ENCODE measurements at regions not wholly inside any gene's neighbourhood (a gene's known extent, or its start where the extent isn't known, plus 50 kb on each side); places are given as distances from the start of the nearest gene placed in this dataset.

DNA sequence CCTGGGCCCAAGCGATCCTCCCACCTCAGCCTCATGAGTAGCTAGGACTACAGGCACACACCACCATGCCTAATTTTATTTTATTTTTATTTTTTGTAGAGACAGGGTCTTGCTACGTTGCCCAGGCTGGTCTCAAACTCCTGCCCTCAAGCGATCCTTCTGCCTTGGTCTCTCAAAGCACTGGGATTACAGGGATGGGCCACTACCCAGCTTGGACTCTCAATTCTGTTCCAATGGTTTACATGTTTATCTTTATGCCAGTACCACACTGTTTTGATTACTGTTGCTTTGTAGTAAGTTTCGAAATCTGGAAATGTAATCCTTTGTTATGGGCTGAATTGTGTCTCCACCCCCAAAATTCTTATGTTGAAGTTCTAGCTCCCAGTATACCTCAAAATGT lies 88.4 kb upstream of the TARDBP start:
- no peak for DNase-seq (ENCODE audit: extremely low spot score)
- ChIA-PET POLR2A (no interaction called here), CTCF (interaction anchor here (1.0 kb wide), 1 partner anchor 18 kb away, joined by 4 read pairs; no protein-coding TSS in a partner anchor)
- TF ChIP-seq, protein P1, sequence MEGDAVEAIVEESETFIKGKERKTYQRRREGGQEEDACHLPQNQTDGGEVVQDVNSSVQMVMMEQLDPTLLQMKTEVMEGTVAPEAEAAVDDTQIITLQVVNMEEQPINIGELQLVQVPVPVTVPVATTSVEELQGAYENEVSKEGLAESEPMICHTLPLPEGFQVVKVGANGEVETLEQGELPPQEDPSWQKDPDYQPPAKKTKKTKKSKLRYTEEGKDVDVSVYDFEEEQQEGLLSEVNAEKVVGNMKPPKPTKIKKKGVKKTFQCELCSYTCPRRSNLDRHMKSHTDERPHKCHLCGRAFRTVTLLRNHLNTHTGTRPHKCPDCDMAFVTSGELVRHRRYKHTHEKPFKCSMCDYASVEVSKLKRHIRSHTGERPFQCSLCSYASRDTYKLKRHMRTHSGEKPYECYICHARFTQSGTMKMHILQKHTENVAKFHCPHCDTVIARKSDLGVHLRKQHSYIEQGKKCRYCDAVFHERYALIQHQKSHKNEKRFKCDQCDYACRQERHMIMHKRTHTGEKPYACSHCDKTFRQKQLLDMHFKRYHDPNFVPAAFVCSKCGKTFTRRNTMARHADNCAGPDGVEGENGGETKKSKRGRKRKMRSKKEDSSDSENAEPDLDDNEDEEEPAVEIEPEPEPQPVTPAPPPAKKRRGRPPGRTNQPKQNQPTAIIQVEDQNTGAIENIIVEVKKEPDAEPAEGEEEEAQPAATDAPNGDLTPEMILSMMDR (IDR thresholded peaks at IDR 0.05; ENCODE audit: control extremely low read depth, extremely low read depth, low read depth, missing control alignments): no peak

DNA sequence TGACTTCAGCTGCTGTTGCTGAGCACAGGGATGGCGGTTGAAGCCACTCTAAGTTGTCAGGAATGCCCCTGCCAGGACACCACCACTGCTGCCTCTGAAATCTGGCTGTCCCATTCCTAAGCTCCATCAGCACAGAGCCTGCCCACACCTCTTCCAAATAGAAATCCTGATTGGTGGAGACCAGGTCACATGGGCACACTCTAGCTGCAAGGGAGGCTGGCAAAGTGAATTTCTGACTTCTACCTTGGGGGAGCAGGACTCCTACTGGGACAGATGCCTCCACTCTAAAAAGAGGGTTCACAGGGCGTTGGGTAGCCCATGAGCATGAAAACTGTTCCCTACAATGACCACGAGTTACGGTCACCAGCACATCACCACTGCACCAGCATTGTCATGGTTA lies 83.8 kb upstream of the TARDBP start:
- ChIA-PET POLR2A (no interaction called here), CTCF (interaction anchor here (1.4 to 2.1 kb wide), 2 partner anchors 18 to 59 kb away, joined by 4 to 5 read pairs; no protein-coding TSS in a partner anchor)
- TF ChIP-seq, protein P1 (IDR thresholded peaks at IDR 0.05; ENCODE audit: control extremely low read depth, extremely low read depth, low read depth, missing control alignments): no peak

GRCh38 chr1:10932088-10932487 lies 80.4 kb upstream of the TARDBP start:
- TF ChIP-seq, protein P1 (IDR thresholded peaks at IDR 0.05; ENCODE audit: control extremely low read depth, extremely low read depth, low read depth, missing control alignments): no peak
- POLR2A ChIA-PET: no interaction called here
- no peak for DNase-seq (ENCODE audit: extremely low spot score)
- CTCF ChIA-PET: interaction anchor here (1.4 kb wide), 1 partner anchor 10 kb away, joined by 3 read pairs; no protein-coding TSS in a partner anchor

More for the DNA sequence above, 83.8 kb upstream of the TARDBP start:
- no peak for DNase-seq (ENCODE audit: extremely low spot score)

- POLR2A ChIA-PET: interaction anchor here (0.6 kb wide), 1 partner anchor 14 kb away, joined by 5 read pairs; no protein-coding TSS in a partner anchor
- TF ChIP-seq, protein P1 (IDR thresholded peaks at IDR 0.05; ENCODE audit: control extremely low read depth, extremely low read depth, low read depth, missing control alignments): no peak
- CTCF ChIA-PET: interaction anchor here (2.6 kb wide), 1 partner anchor 427 kb away, joined by 7 read pairs; no protein-coding TSS in a partner anchor
- no peak for DNase-seq (ENCODE audit: extremely low spot score)
Measured at GRCh38 chr1:10934150-10934818, 78.2 kb upstream of the TARDBP start.

DNA sequence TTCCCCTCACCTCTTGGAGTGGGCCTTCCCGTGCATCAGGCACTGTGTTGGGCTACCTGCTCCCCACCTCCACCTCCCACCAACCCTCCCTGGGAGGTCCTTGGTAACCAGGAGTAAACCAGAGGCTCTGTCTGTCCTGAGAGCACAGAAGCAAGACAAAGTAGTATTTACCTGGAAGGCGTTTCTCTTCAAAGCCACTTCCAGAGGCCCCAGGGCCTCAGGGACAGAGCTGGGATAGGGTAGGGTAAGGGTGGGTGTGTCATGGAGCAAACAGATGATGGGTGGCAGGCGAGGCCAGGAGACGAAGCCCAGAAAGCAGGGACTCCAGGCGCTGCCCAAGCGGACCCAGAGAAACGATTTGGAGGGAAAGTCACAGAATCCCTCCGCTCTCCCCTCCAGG lies 77.2 kb upstream of the TARDBP start:
- TF ChIP-seq, protein P1 (IDR thresholded peaks at IDR 0.05; ENCODE audit: control extremely low read depth, extremely low read depth, low read depth, missing control alignments): no peak
- ChIA-PET CTCF (interaction anchor here (2.6 kb wide), 1 partner anchor 428 kb away, joined by 7 read pairs; no protein-coding TSS in a partner anchor), POLR2A (interaction anchor here (0.6 kb wide), 1 partner anchor 13 kb away, joined by 5 read pairs; no protein-coding TSS in a partner anchor)
- no peak for DNase-seq (ENCODE audit: extremely low spot score)

DNA sequence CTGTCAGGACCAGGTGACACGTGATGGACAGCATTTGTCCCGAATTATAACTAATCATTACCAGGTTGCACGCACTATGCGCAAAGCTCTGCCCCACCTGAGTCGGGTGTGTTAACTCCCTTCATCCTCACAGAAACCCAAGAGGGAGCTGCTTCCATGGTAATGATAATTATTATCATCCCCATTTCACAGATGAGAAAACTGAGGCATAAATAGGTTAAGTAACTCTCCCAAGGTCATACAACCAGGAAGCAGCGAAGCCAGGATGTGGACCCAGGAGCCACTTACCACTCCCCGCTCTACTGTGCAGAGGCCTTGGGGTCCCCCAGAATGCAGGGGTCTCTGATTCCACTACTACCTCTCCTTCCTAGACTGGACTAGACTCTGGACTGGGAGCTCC lies 76.7 kb upstream of the TARDBP start:
- TF ChIP-seq, protein P1 (IDR thresholded peaks at IDR 0.05; ENCODE audit: control extremely low read depth, extremely low read depth, low read depth, missing control alignments): no peak
- ChIA-PET POLR2A (no interaction called here), CTCF (interaction anchor here (2.6 kb wide), 1 partner anchor 429 kb away, joined by 7 read pairs; no protein-coding TSS in a partner anchor)
- no peak for DNase-seq (ENCODE audit: extremely low spot score)
